Astrocyte (in vitro differentiated cells and primary cell): ENCODE measurements at regions not wholly inside any gene's neighbourhood (a gene's known extent, or its start where the extent isn't known, plus 50 kb on each side); places are given as distances from the start of the nearest gene placed in this dataset.

Experiments
- DNase-seq: peaks from one replicate; pipeline ENCODE4 v3.0.0-alpha.2; 2010; ENCODE audit warnings: low read depth
- FAIRE-seq: peaks from 2 replicates; lab custom pipeline; 2011; peaks lifted over from hg19 to GRCh38; lab: Jason Lieb, UNC
- H2AFZ ChIP-seq: 2 replicates; pipeline ENCODE4 v1.6.0; 2012; ENCODE audit warnings: low read depth, low read length, inconsistent platforms
- H3K27ac ChIP-seq: 2 replicates; pipeline ENCODE4 v1.5.1; 2011; ENCODE audit warnings: low read depth, low read length, inconsistent platforms
- H3K27me3 ChIP-seq: 2 replicates; pipeline ENCODE4 v1.6.0; 2011; ENCODE audit warnings: low read length, inconsistent platforms; ENCODE audit not compliant: insufficient read depth
- H3K36me3 ChIP-seq: 2 replicates; pipeline ENCODE4 v1.5.1; 2011; ENCODE audit warnings: low read length, inconsistent platforms; ENCODE audit not compliant: insufficient read depth
- H3K4me1 ChIP-seq: 2 replicates; pipeline ENCODE4 v1.5.1; 2011; ENCODE audit warnings: low read length, inconsistent platforms; ENCODE audit not compliant: insufficient read depth
- H3K4me2 ChIP-seq: 2 replicates; pipeline ENCODE4 v1.6.0; 2012; ENCODE audit warnings: low read length, inconsistent platforms
- H3K4me3 ChIP-seq: 2 replicates; pipeline ENCODE4 v1.5.1; 2011; ENCODE audit warnings: low read depth, mild to moderate bottlenecking, low read length, inconsistent platforms; ENCODE audit not compliant: insufficient read depth
- H3K79me2 ChIP-seq: 2 replicates; pipeline ENCODE4 v1.6.0; 2012; ENCODE audit warnings: mild to moderate bottlenecking, low read length, inconsistent platforms; ENCODE audit not compliant: insufficient read depth
- H3K9ac ChIP-seq: 2 replicates; pipeline ENCODE4 v1.6.0; 2012; ENCODE audit warnings: mild to moderate bottlenecking, low read length, inconsistent platforms
- H3K9me3 ChIP-seq: 2 replicates; pipeline ENCODE4 v1.5.1; 2012; ENCODE audit warnings: low read depth, mild to moderate bottlenecking, low read length, inconsistent platforms; ENCODE audit not compliant: insufficient read depth
- H4K20me1 ChIP-seq: 2 replicates; pipeline ENCODE4 v1.6.0; 2012; ENCODE audit warnings: low read length, inconsistent platforms; ENCODE audit not compliant: insufficient read depth
- H3K27ac Mint-ChIP-seq: one replicate; pipeline ENCODE4 v1.8.0; 2021; ENCODE audit warnings: mild to moderate bottlenecking, mixed read lengths; ENCODE audit not compliant: unreplicated experiment
- H3K27me3 Mint-ChIP-seq: one replicate; pipeline ENCODE4 v1.8.0; 2021; ENCODE audit warnings: low read depth, mixed read lengths; ENCODE audit not compliant: unreplicated experiment
- H3K36me3 Mint-ChIP-seq: one replicate; pipeline ENCODE4 v1.8.0; 2021; ENCODE audit warnings: low read depth, mixed read lengths; ENCODE audit not compliant: unreplicated experiment
- H3K4me1 Mint-ChIP-seq: one replicate; pipeline ENCODE4 v1.8.0; 2021; ENCODE audit warnings: low read depth, mixed read lengths; ENCODE audit not compliant: unreplicated experiment
- H3K4me3 Mint-ChIP-seq: one replicate; pipeline ENCODE4 v1.8.0; 2021; ENCODE audit warnings: mild to moderate bottlenecking, moderate library complexity, mixed read lengths; ENCODE audit not compliant: unreplicated experiment
- H3K9me3 Mint-ChIP-seq: one replicate; pipeline ENCODE4 v1.8.0; 2021; ENCODE audit warnings: mild to moderate bottlenecking, mixed read lengths; ENCODE audit not compliant: unreplicated experiment
- CTCF ChIP-seq: IDR thresholded peaks from 2 replicates; pipeline ENCODE4 v1.5.1; 2011; ENCODE audit warnings: low read depth, mild to moderate bottlenecking, inconsistent platforms, low read length, moderate library complexity; ENCODE audit not compliant: insufficient read depth
- EZH2 ChIP-seq: IDR thresholded peaks from 2 replicates; pipeline ENCODE4 v1.6.1; 2012; ENCODE audit warnings: mild to moderate bottlenecking, low read length, inconsistent platforms; ENCODE audit not compliant: insufficient read depth

GRCh38 chr7:70881167-70881847 is 250.6 kb upstream of the GALNT17 start:
- Mint-ChIP-seq H3K27ac (no peak overlapping the region), H3K27me3 (peaks cover 2% of the 10 kb centered on the region), H3K4me1 (no peaks in the 10 kb centered on the region)

GRCh38 chr7:70883750-70884439 is 248.0 kb upstream of the GALNT17 start:
- FAIRE-seq, result no peak
- Mint-ChIP-seq H3K4me1 (no peaks in the 10 kb centered on the region), H3K36me3 (no peaks in the 10 kb centered on the region), H3K4me3 (no peak overlapping the region), H3K27me3 (no peaks in the 10 kb centered on the region), H3K9me3 (peaks cover 5% of the 10 kb centered on the region), H3K27ac (no peak overlapping the region)
- Histone ChIP-seq H3K27ac (no peak overlapping the region), H3K27me3 (no peaks in the 10 kb centered on the region), H3K9ac (no peak overlapping the region), H3K4me3 (no peak overlapping the region), H3K4me2 (no peak overlapping the region), H3K36me3 (no peaks in the 10 kb centered on the region), H3K4me1 (no peaks in the 10 kb centered on the region), H2AFZ (no peak overlapping the region), H3K79me2 (no peaks in the 10 kb centered on the region), H3K9me3 (no peaks in the 10 kb centered on the region), H4K20me1 (no peaks in the 10 kb centered on the region)
- no peak for DNase-seq
- no peak for TF ChIP-seq EZH2
- TF ChIP-seq CTCF, result no peak

More at GRCh38 chr7:70881167-70881847, 250.6 kb upstream of the GALNT17 start:
- H3K4me3 Mint-ChIP-seq, result no peak overlapping the region
- H3K4me3 ChIP-seq, result no peak overlapping the region
- H3K36me3 Mint-ChIP-seq, result no peaks in the 10 kb centered on the region
- DNase-seq (no peak), FAIRE-seq (no peak)
- H3K27ac ChIP-seq, result no peak overlapping the region
- H3K36me3 ChIP-seq, result no peaks in the 10 kb centered on the region
- peaks cover 2% of the 10 kb centered on the region for H3K9me3 Mint-ChIP-seq
- H3K9ac ChIP-seq, result no peak overlapping the region
- H3K4me2 ChIP-seq, result no peak overlapping the region
- H3K79me2 ChIP-seq, result no peaks in the 10 kb centered on the region
- TF ChIP-seq EZH2 (no peak), CTCF (no peak)
- H3K9me3 ChIP-seq, result no peaks in the 10 kb centered on the region
- H4K20me1 ChIP-seq, result no peaks in the 10 kb centered on the region
- H3K27me3 ChIP-seq, result no peaks in the 10 kb centered on the region
- H3K4me1 ChIP-seq, result no peaks in the 10 kb centered on the region
- no peak overlapping the region for H2AFZ ChIP-seq

GRCh38 chr7:70884440-70884764 is 247.5 kb upstream of the GALNT17 start:
- H3K4me3 Mint-ChIP-seq, result no peak overlapping the region
- H3K9me3 Mint-ChIP-seq, result peaks cover 5% of the 10 kb centered on the region
- Histone ChIP-seq H3K79me2 (no peaks in the 10 kb centered on the region), H3K4me2 (no peak overlapping the region), H3K9me3 (no peaks in the 10 kb centered on the region), H3K9ac (no peak overlapping the region), H4K20me1 (no peaks in the 10 kb centered on the region), H3K4me3 (no peak overlapping the region), H3K27me3 (no peaks in the 10 kb centered on the region), H3K36me3 (no peaks in the 10 kb centered on the region), H3K4me1 (no peaks in the 10 kb centered on the region), H2AFZ (no peak overlapping the region), H3K27ac (no peak overlapping the region)
- H3K27ac Mint-ChIP-seq, result no peak overlapping the region
- no peaks in the 10 kb centered on the region for H3K27me3 Mint-ChIP-seq
- no peaks in the 10 kb centered on the region for H3K4me1 Mint-ChIP-seq
- no peaks in the 10 kb centered on the region for H3K36me3 Mint-ChIP-seq
- FAIRE-seq (no peak), DNase-seq (no peak)
- no peak for TF ChIP-seq EZH2
- no peak for TF ChIP-seq CTCF
